GM19372 (cell line): ENCODE measurements at regions not wholly inside any gene's neighbourhood (a gene's known extent, or its start where the extent isn't known, plus 50 kb on each side); places are given as distances from the start of the nearest gene placed in this dataset.

Source experiments
- ATAC-seq: cut with Tn5 transposase; IDR thresholded peaks from one replicate; pipeline ENCODE4 v1.9.1; 2021; ENCODE audit warnings: mild to moderate bottlenecking, low read depth, moderate library complexity; ENCODE audit not compliant: unreplicated experiment

- ATAC-seq = no peak
These were observed 1104.1 kb downstream of the CDH11 start for GRCh38 chr16:64017796-64018195.

GRCh38 chr16:64013856-64014255 lies 1108.0 kb downstream of the CDH11 start:
- no peak for ATAC-seq

GRCh38 chr16:64012166-64012565 lies 1109.7 kb downstream of the CDH11 start:
- ATAC-seq = no peak

GRCh38 chr16:64011650-64012049 lies 1110.2 kb downstream of the CDH11 start:
- no peak for ATAC-seq

- no peak for ATAC-seq
These were observed 1113.7 kb downstream of the CDH11 start for GRCh38 chr16:64008131-64008530.

- ATAC-seq = no peak
These were observed 1117.7 kb downstream of the CDH11 start for GRCh38 chr16:64004116-64004515.

- no peak for ATAC-seq
These were observed 1126.8 kb downstream of the CDH11 start for GRCh38 chr16:63995025-63995424.

- no peak for ATAC-seq
These were observed 1138.5 kb downstream of the CDH11 start for GRCh38 chr16:63983401-63983800.

- ATAC-seq = no peak
These were observed 1139.1 kb downstream of the CDH11 start for GRCh38 chr16:63982741-63983140.

- no peak for ATAC-seq
These were observed 1139.8 kb downstream of the CDH11 start for GRCh38 chr16:63982110-63982509.

- ATAC-seq = no peak
These were observed 1140.2 kb downstream of the CDH11 start for GRCh38 chr16:63981639-63982038.

GRCh38 chr16:63980763-63981162 lies 1141.1 kb downstream of the CDH11 start:
- no peak for ATAC-seq

- ATAC-seq = no peak
These were observed 1143.6 kb downstream of the CDH11 start for GRCh38 chr16:63978240-63978639.

- no peak for ATAC-seq
These were observed 1145.5 kb downstream of the CDH11 start for GRCh38 chr16:63976345-63976744.

GRCh38 chr16:63975669-63976068 lies 1146.2 kb downstream of the CDH11 start:
- ATAC-seq = no peak

- no peak for ATAC-seq
These were observed 1153.9 kb downstream of the CDH11 start for GRCh38 chr16:63967966-63968365.

- ATAC-seq = no peak
These were observed 1161.5 kb downstream of the CDH11 start for GRCh38 chr16:63960321-63960720.

GRCh38 chr16:63947022-63947421 lies 1174.8 kb downstream of the CDH11 start:
- no peak for ATAC-seq

- no peak for ATAC-seq
These were observed 1176.1 kb downstream of the CDH11 start for GRCh38 chr16:63945806-63946205.

- no peak for ATAC-seq
These were observed 1178.3 kb downstream of the CDH11 start for GRCh38 chr16:63943566-63943965.

- no peak for ATAC-seq
These were observed 1183.2 kb downstream of the CDH11 start for GRCh38 chr16:63938661-63939060.

GRCh38 chr16:63933841-63934240 lies 1188.0 kb downstream of the CDH11 start:
- ATAC-seq = no peak

- ATAC-seq = no peak
These were observed 1193.4 kb downstream of the CDH11 start for GRCh38 chr16:63928421-63928820.
